Nephron (organoid): ENCODE measurements at regions not wholly inside any gene's neighbourhood (a gene's known extent, or its start where the extent isn't known, plus 50 kb on each side); places are given as distances from the start of the nearest gene placed in this dataset.

Experiments used
- H3K27ac Mint-ChIP-seq, 3 experiments: 2 replicates each; pipeline ENCODE4 v1.8.0; 2020; ENCODE audit warnings: mixed read lengths in 3 of 3, mild to moderate bottlenecking in 2 of 3, moderate library complexity in 1 of 3
- H3K27me3 Mint-ChIP-seq: 2 replicates; pipeline ENCODE4 v1.8.0; 2021; ENCODE audit warnings: low read depth, mild to moderate bottlenecking, moderate library complexity, mixed read lengths
- H3K36me3 Mint-ChIP-seq: 2 replicates; pipeline ENCODE4 v1.8.0; 2020; ENCODE audit warnings: low read depth, mixed read lengths
- H3K4me1 Mint-ChIP-seq: 2 replicates; pipeline ENCODE4 v1.8.0; 2020; ENCODE audit warnings: mixed read lengths
- H3K4me3 Mint-ChIP-seq, 3 experiments: 2 replicates each; pipeline ENCODE4 v1.8.0; 2020; ENCODE audit warnings: mild to moderate bottlenecking in 3 of 3, mixed read lengths in 3 of 3, moderate library complexity in 2 of 3
- H3K9me3 Mint-ChIP-seq: 2 replicates; pipeline ENCODE4 v1.8.0; 2020; ENCODE audit warnings: mixed read lengths
- CTCF ChIP-seq, 3 experiments: fragments of 200-600 bp; sonication (generic); IDR thresholded peaks; one replicate each; pipeline ENCODE4 v1.5.0; 2021; ENCODE audit warnings: antibody characterized with exemption in 3 of 3; ENCODE audit not compliant: unreplicated experiment in 3 of 3

GRCh38 chr6:93932175-93932574 lies 512.8 kb upstream of the EPHA7 start:
- Mint-ChIP-seq H3K36me3 (no peaks in the 10 kb centered on the region), H3K4me1 (peaks cover 4% of the 10 kb centered on the region), H3K4me3 (no peak overlapping the region), H3K9me3 (no peaks in the 10 kb centered on the region), H3K27me3 (peaks cover 3% of the 10 kb centered on the region), H3K27ac (no peak overlapping the region)
- TF ChIP-seq CTCF (IDR thresholded peaks at IDR 0.05; ENCODE audit: unreplicated experiment in 3 of 3): no peak

GRCh38 chr6:93927731-93928130 lies 508.4 kb upstream of the EPHA7 start:
- no peak for TF ChIP-seq CTCF (IDR thresholded peaks at IDR 0.05; ENCODE audit: unreplicated experiment in 3 of 3)
- Mint-ChIP-seq H3K4me1 (peaks cover 5% of the 10 kb centered on the region), H3K36me3 (no peaks in the 10 kb centered on the region), H3K4me3 (no peak overlapping the region), H3K27ac (no peak overlapping the region), H3K9me3 (no peaks in the 10 kb centered on the region), H3K27me3 (peaks cover 3% of the 10 kb centered on the region)

GRCh38 chr6:93919365-93919764 lies 500.0 kb upstream of the EPHA7 start:
- H3K27ac Mint-ChIP-seq: no peak overlapping the region
- H3K4me3 Mint-ChIP-seq: no peak overlapping the region
- no peak for TF ChIP-seq CTCF (IDR thresholded peaks at IDR 0.05; ENCODE audit: unreplicated experiment in 3 of 3)
- H3K36me3 Mint-ChIP-seq: no peaks in the 10 kb centered on the region
- no peaks in the 10 kb centered on the region for H3K4me1 Mint-ChIP-seq
- H3K27me3 Mint-ChIP-seq: no peaks in the 10 kb centered on the region
- H3K9me3 Mint-ChIP-seq: no peaks in the 10 kb centered on the region

- TF ChIP-seq CTCF (IDR thresholded peaks at IDR 0.05; ENCODE audit: unreplicated experiment in 3 of 3): no peak
- H3K4me3 Mint-ChIP-seq: no peak overlapping the region
- no peaks in the 10 kb centered on the region for H3K9me3 Mint-ChIP-seq
- H3K4me1 Mint-ChIP-seq: no peaks in the 10 kb centered on the region
- H3K27ac Mint-ChIP-seq: no peak overlapping the region
- H3K27me3 Mint-ChIP-seq: no peaks in the 10 kb centered on the region
- H3K36me3 Mint-ChIP-seq: no peaks in the 10 kb centered on the region
Observed at GRCh38 chr6:93918258-93918657, 498.9 kb upstream of the EPHA7 start.

GRCh38 chr6:93917216-93917615 lies 497.9 kb upstream of the EPHA7 start:
- Mint-ChIP-seq H3K4me3 (no peak overlapping the region), H3K4me1 (no peaks in the 10 kb centered on the region), H3K9me3 (no peaks in the 10 kb centered on the region), H3K27ac (no peak overlapping the region), H3K36me3 (no peaks in the 10 kb centered on the region), H3K27me3 (no peaks in the 10 kb centered on the region)
- TF ChIP-seq CTCF (IDR thresholded peaks at IDR 0.05; ENCODE audit: unreplicated experiment in 3 of 3): no peak

- H3K4me3 Mint-ChIP-seq: no peak overlapping the region
- no peaks in the 10 kb centered on the region for H3K27me3 Mint-ChIP-seq
- H3K4me1 Mint-ChIP-seq: no peaks in the 10 kb centered on the region
- no peak overlapping the region for H3K27ac Mint-ChIP-seq
- no peaks in the 10 kb centered on the region for H3K36me3 Mint-ChIP-seq
- no peaks in the 10 kb centered on the region for H3K9me3 Mint-ChIP-seq
- no peak for TF ChIP-seq CTCF (IDR thresholded peaks at IDR 0.05; ENCODE audit: unreplicated experiment in 3 of 3)
Observed at GRCh38 chr6:93916716-93917115, 497.4 kb upstream of the EPHA7 start.
